Caco-2 (cell line): ENCODE measurements at regions not wholly inside any gene's neighbourhood (a gene's known extent, or its start where the extent isn't known, plus 50 kb on each side); places are given as distances from the start of the nearest gene placed in this dataset.
A peak's percentile ranks its signal among the peaks of the same experiment; 100 is the strongest.

Experiments
- BruUV-seq: library from RNA; stranded (reverse); fragments of 400-500 nt; replicated peaks from 2 replicates; lab custom pipeline; 2021; lab: Mats Ljungman, UMichigan
- CTCF ChIA-PET: fragments of 300-600 bp; sonication (Branson Sonifier 250); formaldehyde crosslinking; loops from one replicate; lab custom pipeline; 2022; ENCODE audit warnings: antibody characterized with exemption; lab: Charles Lee
- POLR2A ChIA-PET: fragments of 300-600 bp; sonication (Branson Sonifier 250); formaldehyde crosslinking; loops from one replicate; lab custom pipeline; 2022; ENCODE audit warnings: antibody characterized with exemption; lab: Charles Lee
- DNase-seq, 2 experiments: peaks; one replicate each; pipeline versions ENCODE4 v3.0.0 to v3.0.0-alpha.2; 2020 to 2022
- H3K27me3 ChIP-seq: replicated peaks from 2 replicates; pipeline ENCODE4 v1.6.0; 2011; ENCODE audit warnings: low read length; ENCODE audit not compliant: control insufficient read depth, insufficient read depth
- H3K36me3 ChIP-seq: 2 replicates; pipeline ENCODE4 v1.5.1; 2011; ENCODE audit warnings: low read length; ENCODE audit not compliant: control insufficient read depth, insufficient read depth
- H3K4me1 ChIP-seq: fragments of 250-450 bp; sonication (Bioruptor Pico); 2 replicates; pipeline ENCODE4 v1.5.1; 2020; ENCODE audit warnings: mild to moderate bottlenecking
- H3K4me3 ChIP-seq: 2 replicates; pipeline ENCODE4 v1.5.1; 2011; ENCODE audit warnings: low read depth, mild to moderate bottlenecking, control low read depth, low read length
- H3K9me3 ChIP-seq: fragments of 250-450 bp; sonication (Bioruptor Pico); 2 replicates; pipeline ENCODE4 v1.5.1; 2020; ENCODE audit warnings: mild to moderate bottlenecking, moderate library complexity
- H3K27ac Mint-ChIP-seq: one replicate; pipeline ENCODE4 v1.8.0; 2022; ENCODE audit warnings: mixed read lengths; ENCODE audit not compliant: unreplicated experiment
- H3K27me3 Mint-ChIP-seq: one replicate; pipeline ENCODE4 v1.8.0; 2022; ENCODE audit warnings: mixed read lengths; ENCODE audit not compliant: insufficient read depth, unreplicated experiment
- H3K36me3 Mint-ChIP-seq: one replicate; pipeline ENCODE4 v1.8.0; 2022; ENCODE audit warnings: mild to moderate bottlenecking, mixed read lengths; ENCODE audit not compliant: insufficient read depth, unreplicated experiment
- H3K4me1 Mint-ChIP-seq: one replicate; pipeline ENCODE4 v1.8.0; 2022; ENCODE audit warnings: low read depth, mixed read lengths; ENCODE audit not compliant: unreplicated experiment
- H3K4me3 Mint-ChIP-seq: one replicate; pipeline ENCODE4 v1.8.0; 2022; ENCODE audit warnings: mild to moderate bottlenecking, moderate library complexity, mixed read lengths; ENCODE audit not compliant: unreplicated experiment
- H3K9me3 Mint-ChIP-seq: one replicate; pipeline ENCODE4 v1.8.0; 2022; ENCODE audit warnings: mixed read lengths; ENCODE audit not compliant: unreplicated experiment
- CTCF ChIP-seq, 2 experiments: fragments of 200-600 bp in 1 of 2; IDR thresholded peaks; 1 replicate in 1 of 2; 2 replicates in 1 of 2; pipeline versions ENCODE4 v1.5.1 to v1.8.0; 2011 to 2022; ENCODE audit warnings: antibody characterized with exemption in 1 of 2, control low read depth in 1 of 2, inconsistent platforms in 1 of 2, low read depth in 1 of 2, low read length in 1 of 2, mild to moderate bottlenecking in 1 of 2, moderate library complexity in 1 of 2; ENCODE audit not compliant: insufficient read depth in 1 of 2, severe bottlenecking in 1 of 2, unreplicated experiment in 1 of 2
- intact Hi-C: fragments of 100-400 bp; cut with micrococcal nuclease; formaldehyde crosslinking; loops from one replicate; pipeline ENCODE4 v1.10.0; 2022; ENCODE audit not compliant: unreplicated experiment

- POLR2A ChIA-PET = no interaction called here
Observed at GRCh38 chr13:80399340-80400163, 58.6 kb upstream of the SPRY2 start.

More at GRCh38 chr13:80399340-80400163, 58.6 kb upstream of the SPRY2 start:
- H3K9me3 Mint-ChIP-seq = peaks cover 16% of the 10 kb centered on the region
- no peak overlapping the region for H3K4me3 Mint-ChIP-seq
- H3K4me1 Mint-ChIP-seq = peaks cover 7% of the 10 kb centered on the region
- no peaks in the 10 kb centered on the region for H3K36me3 Mint-ChIP-seq
- no peak for TF ChIP-seq CTCF (IDR thresholded peaks at IDR 0.05; ENCODE audit: insufficient read depth in 1 of 2, low read depth in 1 of 2, low read length in 1 of 2, severe bottlenecking in 1 of 2, unreplicated experiment in 1 of 2)
- DNase-seq = no peak
- H3K36me3 ChIP-seq = no peaks in the 10 kb centered on the region
- no peaks in the 10 kb centered on the region for H3K27me3 Mint-ChIP-seq
- no peaks in the 10 kb centered on the region for H3K27me3 ChIP-seq
- H3K9me3 ChIP-seq = peaks cover 5% of the 10 kb centered on the region; the same call in 1 of the 2 replicates
- BruUV-seq = no TSS peak
- 0 out of 2 replicates have a peak, but pooled peaks cover 7% of the 10 kb centered on the region for H3K4me1 ChIP-seq
- intact Hi-C loops = no loop called here
- CTCF ChIA-PET = interaction anchor here (1.0 kb wide), 1 partner anchor 58 kb away, joined by 5 read pairs; the partner anchor contains the start of gene SPRY2
- H3K27ac Mint-ChIP-seq = peak overlapping the region; percentile 36
- no peak overlapping the region for H3K4me3 ChIP-seq
